H9 (cell line): ENCODE measurements at regions not wholly inside any gene's neighbourhood (a gene's known extent, or its start where the extent isn't known, plus 50 kb on each side); places are given as distances from the start of the nearest gene placed in this dataset.

Experiments used
- DNase-seq: peaks from one replicate; pipeline ENCODE4 v3.0.0-alpha.2; 2017
- H2AFZ ChIP-seq: one replicate; pipeline ENCODE4 v1.6.1; 2013; ENCODE audit warnings: mild to moderate bottlenecking, low read length, control low read depth, moderate library complexity
- H2AK5ac ChIP-seq: 2 replicates; pipeline ENCODE4 v1.6.1; 2013; ENCODE audit warnings: low read length, control low read depth, mixed read lengths; ENCODE audit not compliant: insufficient read length
- H2BK120ac ChIP-seq: one replicate; pipeline ENCODE4 v1.6.1; 2013; ENCODE audit warnings: low read depth, mild to moderate bottlenecking, low read length, control low read depth, inconsistent platforms; ENCODE audit not compliant: poor library complexity, severe bottlenecking
- H2BK12ac ChIP-seq: 2 replicates; pipeline ENCODE4 v1.6.1; 2013; ENCODE audit warnings: low read length, control low read depth, mixed read lengths, low read depth; ENCODE audit not compliant: insufficient read length
- H2BK15ac ChIP-seq: 2 replicates; pipeline ENCODE4 v1.6.1; 2013; ENCODE audit warnings: low read depth, low read length, control low read depth
- H2BK20ac ChIP-seq: one replicate; pipeline ENCODE4 v1.6.1; 2013; ENCODE audit warnings: low read depth, mild to moderate bottlenecking, low read length, control low read depth, inconsistent platforms; ENCODE audit not compliant: poor library complexity, severe bottlenecking
- H2BK5ac ChIP-seq: 2 replicates; pipeline ENCODE4 v1.6.1; 2013; ENCODE audit warnings: low read length, control low read depth, mixed read lengths; ENCODE audit not compliant: insufficient read length
- H3K14ac ChIP-seq: 2 replicates; pipeline ENCODE4 v1.6.1; 2013; ENCODE audit warnings: low read length, control low read depth; ENCODE audit not compliant: insufficient read depth
- H3K18ac ChIP-seq: 2 replicates; pipeline ENCODE4 v1.6.1; 2013; ENCODE audit warnings: low read depth, mild to moderate bottlenecking, mixed read lengths, low read length, control low read depth; ENCODE audit not compliant: insufficient read length
- H3K23ac ChIP-seq: 2 replicates; pipeline ENCODE4 v1.6.1; 2013; ENCODE audit warnings: low read length, control low read depth, mixed read lengths, low read depth; ENCODE audit not compliant: insufficient read length
- H3K23me2 ChIP-seq: 2 replicates; pipeline ENCODE4 v1.6.1; 2013; ENCODE audit warnings: low read depth, mild to moderate bottlenecking, mixed read lengths, low read length, control low read depth; ENCODE audit not compliant: insufficient read length, poor library complexity, severe bottlenecking
- H3K27ac ChIP-seq: 2 replicates; pipeline ENCODE4 v1.5.1; 2013; ENCODE audit warnings: low read length, control low read depth, mixed read lengths, low read depth; ENCODE audit not compliant: insufficient read length
- H3K27me3 ChIP-seq: 2 replicates; pipeline ENCODE4 v1.6.1; 2013; ENCODE audit warnings: low read length, control low read depth, inconsistent platforms; ENCODE audit not compliant: insufficient read depth
- H3K4ac ChIP-seq: 2 replicates; pipeline ENCODE4 v1.6.1; 2013; ENCODE audit warnings: low read depth, mild to moderate bottlenecking, control low read depth, inconsistent platforms, low read length, moderate library complexity
- H3K4me1 ChIP-seq: 2 replicates; pipeline ENCODE4 v1.6.1; 2013; ENCODE audit warnings: low read length, control low read depth, inconsistent platforms; ENCODE audit not compliant: insufficient read depth
- H3K4me2 ChIP-seq: 2 replicates; pipeline ENCODE4 v1.6.1; 2013; ENCODE audit warnings: low read length, control low read depth, mixed read lengths; ENCODE audit not compliant: insufficient read length, insufficient read depth
- H3K56ac ChIP-seq: 2 replicates; pipeline ENCODE4 v1.6.1; 2013; ENCODE audit warnings: low read depth, mild to moderate bottlenecking, mixed read lengths, low read length, control low read depth; ENCODE audit not compliant: insufficient read length
- H3K79me1 ChIP-seq: 2 replicates; pipeline ENCODE4 v1.6.1; 2013; ENCODE audit warnings: low read depth, mild to moderate bottlenecking, moderate library complexity, low read length, control low read depth, inconsistent platforms; ENCODE audit not compliant: insufficient read depth, poor library complexity, severe bottlenecking
- H3K79me2 ChIP-seq: 2 replicates; pipeline ENCODE4 v1.6.1; 2013; ENCODE audit warnings: low read length, control low read depth, inconsistent platforms; ENCODE audit not compliant: insufficient read depth
- H3K9ac ChIP-seq: 2 replicates; pipeline ENCODE4 v1.6.1; 2013; ENCODE audit warnings: low read length, control low read depth, mixed read lengths; ENCODE audit not compliant: insufficient read length; ENCODE audit errors: extremely low read depth
- H3K9me3 ChIP-seq: one replicate; pipeline ENCODE4 v1.6.1; 2013; ENCODE audit warnings: low read depth, low read length, inconsistent platforms; ENCODE audit not compliant: control insufficient read depth
- H3T11ph ChIP-seq: one replicate; pipeline ENCODE4 v1.6.1; 2013; ENCODE audit warnings: mild to moderate bottlenecking, low read length, control low read depth, inconsistent platforms
- H4K20me1 ChIP-seq: one replicate; pipeline ENCODE4 v1.6.1; 2013; ENCODE audit not compliant: control insufficient read depth, insufficient read length, insufficient read depth
- H4K5ac ChIP-seq: 2 replicates; pipeline ENCODE4 v1.6.1; 2013; ENCODE audit warnings: low read depth, mild to moderate bottlenecking, mixed read lengths, low read length, control low read depth; ENCODE audit not compliant: insufficient read length
- H4K8ac ChIP-seq: replicated peaks from 2 replicates; pipeline ENCODE4 v1.6.1; 2013; ENCODE audit warnings: low read length, control low read depth, mixed read lengths, low read depth; ENCODE audit not compliant: insufficient read length
- H4K91ac ChIP-seq: 2 replicates; pipeline ENCODE4 v1.6.1; 2013; ENCODE audit warnings: low read depth, mild to moderate bottlenecking, moderate library complexity, mixed read lengths, low read length, control low read depth; ENCODE audit not compliant: insufficient read length
- H3K27ac Mint-ChIP-seq, 3 experiments: 2 replicates in 2 of 3; 3 replicates in 1 of 3; pipeline ENCODE4 v1.8.0; 2020 to 2021; ENCODE audit warnings: mixed read lengths in 3 of 3, mild to moderate bottlenecking in 1 of 3, moderate library complexity in 1 of 3
- H3K27me3 Mint-ChIP-seq: 2 replicates; pipeline ENCODE4 v1.8.0; 2021; ENCODE audit warnings: low read depth, mild to moderate bottlenecking, moderate library complexity, mixed read lengths
- H3K36me3 Mint-ChIP-seq, 3 experiments: 2 replicates in 2 of 3; 3 replicates in 1 of 3; pipeline ENCODE4 v1.8.0; 2020 to 2021; ENCODE audit warnings: low read depth in 3 of 3, mixed read lengths in 3 of 3; ENCODE audit not compliant: insufficient read depth in 1 of 3
- H3K4me1 Mint-ChIP-seq, 2 experiments: 2 replicates each; pipeline ENCODE4 v1.8.0; 2020; ENCODE audit warnings: mixed read lengths in 2 of 2
- H3K4me3 Mint-ChIP-seq, 2 experiments: 2 replicates in 1 of 2; 3 replicates in 1 of 2; pipeline ENCODE4 v1.8.0; 2020 to 2021; ENCODE audit warnings: mild to moderate bottlenecking in 2 of 2, mixed read lengths in 2 of 2, moderate library complexity in 1 of 2
- H3K9me3 Mint-ChIP-seq, 2 experiments: 2 replicates in 1 of 2; 3 replicates in 1 of 2; pipeline ENCODE4 v1.8.0; 2020; ENCODE audit warnings: mild to moderate bottlenecking in 2 of 2, mixed read lengths in 2 of 2, moderate library complexity in 1 of 2
- WGBS: extraction: QIAGEN DNeasy Blood & Tissue Kit; methylation state at CpG from one replicate; pipeline ENCODE4 v1.1.7; 2013; ENCODE audit warnings: missing lambda C conversion rate, low lambda C conversion rate, mixed read lengths; ENCODE audit not compliant: insufficient read length; ENCODE audit errors: extremely low coverage; 5-methylcytosine and 5-hydroxymethylcytosine counted together
- TF ChIP-seq, protein P1 (sequence below): fragments of 200-600 bp; sonication (generic); conservative IDR thresholded peaks from 3 replicates; pipeline ENCODE4 v1.8.0; 2021; ENCODE audit warnings: antibody characterized with exemption, mild to moderate bottlenecking

DNA sequence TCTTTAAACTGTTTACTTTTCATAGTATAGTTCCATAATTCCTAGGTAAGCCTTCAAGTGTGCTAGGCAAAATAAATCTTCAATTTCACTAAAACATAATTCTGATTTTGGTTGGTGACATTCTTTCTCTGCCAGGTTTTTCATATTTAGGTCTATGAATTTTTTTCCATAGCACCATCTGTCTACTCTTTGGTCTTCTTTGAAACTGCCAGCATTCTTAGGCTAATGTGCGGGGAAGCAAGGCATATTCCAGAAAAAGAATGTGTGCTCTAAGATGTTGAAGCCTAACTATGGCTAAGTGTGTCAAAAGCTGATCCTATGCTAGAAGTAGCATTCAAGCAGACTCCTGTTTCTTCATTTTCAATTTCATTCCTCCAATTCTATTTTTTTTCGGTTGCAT lies 213.9 kb upstream of the C11orf87 start:
- TF ChIP-seq, protein P1, sequence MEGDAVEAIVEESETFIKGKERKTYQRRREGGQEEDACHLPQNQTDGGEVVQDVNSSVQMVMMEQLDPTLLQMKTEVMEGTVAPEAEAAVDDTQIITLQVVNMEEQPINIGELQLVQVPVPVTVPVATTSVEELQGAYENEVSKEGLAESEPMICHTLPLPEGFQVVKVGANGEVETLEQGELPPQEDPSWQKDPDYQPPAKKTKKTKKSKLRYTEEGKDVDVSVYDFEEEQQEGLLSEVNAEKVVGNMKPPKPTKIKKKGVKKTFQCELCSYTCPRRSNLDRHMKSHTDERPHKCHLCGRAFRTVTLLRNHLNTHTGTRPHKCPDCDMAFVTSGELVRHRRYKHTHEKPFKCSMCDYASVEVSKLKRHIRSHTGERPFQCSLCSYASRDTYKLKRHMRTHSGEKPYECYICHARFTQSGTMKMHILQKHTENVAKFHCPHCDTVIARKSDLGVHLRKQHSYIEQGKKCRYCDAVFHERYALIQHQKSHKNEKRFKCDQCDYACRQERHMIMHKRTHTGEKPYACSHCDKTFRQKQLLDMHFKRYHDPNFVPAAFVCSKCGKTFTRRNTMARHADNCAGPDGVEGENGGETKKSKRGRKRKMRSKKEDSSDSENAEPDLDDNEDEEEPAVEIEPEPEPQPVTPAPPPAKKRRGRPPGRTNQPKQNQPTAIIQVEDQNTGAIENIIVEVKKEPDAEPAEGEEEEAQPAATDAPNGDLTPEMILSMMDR = no peak
- Histone ChIP-seq H3K4ac (no peak overlapping the region), H4K91ac (no peak overlapping the region), H3K56ac (no peak overlapping the region), H3K79me1 (no peaks in the 10 kb centered on the region), H3K9ac (no peak overlapping the region), H2BK12ac (no peak overlapping the region), H3K23me2 (no peaks in the 10 kb centered on the region), H3K4me1 (no peaks in the 10 kb centered on the region), H3K9me3 (no peaks in the 10 kb centered on the region), H3T11ph (no peak overlapping the region), H2BK5ac (no peak overlapping the region), H3K14ac (no peak overlapping the region), H2BK20ac (no peak overlapping the region), H2AK5ac (no peak overlapping the region), H3K23ac (no peak overlapping the region), H2AFZ (no peak overlapping the region), H3K79me2 (no peaks in the 10 kb centered on the region), H3K4me2 (no peak overlapping the region), H2BK15ac (no peak overlapping the region), H4K20me1 (no peaks in the 10 kb centered on the region), H4K5ac (no peak overlapping the region), H3K18ac (no peak overlapping the region), H2BK120ac (no peak overlapping the region), H4K8ac (no peak overlapping the region), H3K27ac (no peak overlapping the region), H3K27me3 (no peaks in the 10 kb centered on the region)
- no peak for DNase-seq
- no CpG with 5 or more reads among the region's 2 CpGs for WGBS
- Mint-ChIP-seq H3K4me1 (no peaks in the 10 kb centered on the region), H3K36me3 (peaks cover 0 to 19% (median 9%) of the 10 kb centered on the region in 3 experiments; a peak in 6 of 7 replicates), H3K27ac (no peak overlapping the region), H3K9me3 (peaks cover 17 to 19% of the 10 kb centered on the region in 2 experiments), H3K4me3 (no peak overlapping the region), H3K27me3 (no peaks in the 10 kb centered on the region)
